GM12873 (cell line): ENCODE measurements at regions not wholly inside any gene's neighbourhood (a gene's known extent, or its start where the extent isn't known, plus 50 kb on each side); places are given as distances from the start of the nearest gene placed in this dataset.

Source experiments
- CTCF ChIP-seq: IDR thresholded peaks from 2 replicates; pipeline ENCODE4 v1.5.1; 2012; ENCODE audit warnings: low read depth, mild to moderate bottlenecking, moderate library complexity, low read length, control low read depth; ENCODE audit not compliant: insufficient read depth; ENCODE audit errors: missing control alignments

GRCh38 chr20:39547546-39548408 lies 585.6 kb downstream of the DHX35 start:
- no peak for TF ChIP-seq CTCF

- no peak for TF ChIP-seq CTCF
Observed at GRCh38 chr20:39541136-39541803, 579.1 kb downstream of the DHX35 start.

GRCh38 chr20:39538317-39538716 lies 576.2 kb downstream of the DHX35 start:
- TF ChIP-seq CTCF = no peak

GRCh38 chr20:39535301-39535700 lies 573.2 kb downstream of the DHX35 start:
- TF ChIP-seq CTCF = no peak

DNA sequence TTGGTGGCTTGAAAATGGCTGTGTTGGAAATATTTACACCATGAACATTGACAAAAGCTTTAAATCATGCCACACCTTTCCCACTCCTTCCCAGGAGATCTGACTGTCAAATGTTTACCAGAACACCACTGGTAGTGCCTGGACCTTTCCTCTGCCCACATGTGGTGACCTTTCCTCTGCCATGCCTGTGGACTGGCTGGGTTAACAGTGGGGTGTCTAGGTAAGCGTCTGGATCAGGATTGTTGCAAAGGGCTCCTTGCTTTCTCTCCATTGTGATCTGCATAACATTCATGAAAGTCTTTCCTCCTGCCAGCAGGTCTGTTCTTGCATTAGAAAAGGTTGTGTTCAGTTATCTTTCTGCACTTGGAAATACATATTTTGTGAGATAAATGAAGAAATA lies 572.7 kb downstream of the DHX35 start:
- TF ChIP-seq CTCF = no peak

GRCh38 chr20:39533858-39534257 lies 571.7 kb downstream of the DHX35 start:
- no peak for TF ChIP-seq CTCF

DNA sequence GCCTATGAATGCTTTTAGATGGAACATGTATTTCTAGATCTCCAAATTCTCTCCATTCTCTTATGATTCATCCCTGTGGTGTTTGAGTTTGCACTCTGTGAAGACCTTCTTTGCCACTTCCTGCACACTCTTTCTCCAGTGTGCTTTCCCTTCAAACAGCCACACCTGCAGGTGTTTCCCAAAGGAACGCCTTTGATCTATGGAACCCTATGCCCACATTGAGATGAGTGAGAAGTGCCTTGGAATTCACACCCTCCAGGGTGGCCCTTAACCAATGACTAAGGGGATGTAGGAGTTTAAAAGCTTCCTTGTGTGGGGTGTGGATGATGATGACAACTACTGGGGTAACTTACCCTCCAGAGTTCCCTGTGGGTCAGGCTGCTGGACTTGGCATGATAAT lies 570.1 kb downstream of the DHX35 start:
- no peak for TF ChIP-seq CTCF
